ENCODE measurements at regions not wholly inside any gene's neighbourhood (a gene's known extent, or its start where the extent isn't known, plus 50 kb on each side); places are given as distances from the start of the nearest gene placed in this dataset.

DNA sequence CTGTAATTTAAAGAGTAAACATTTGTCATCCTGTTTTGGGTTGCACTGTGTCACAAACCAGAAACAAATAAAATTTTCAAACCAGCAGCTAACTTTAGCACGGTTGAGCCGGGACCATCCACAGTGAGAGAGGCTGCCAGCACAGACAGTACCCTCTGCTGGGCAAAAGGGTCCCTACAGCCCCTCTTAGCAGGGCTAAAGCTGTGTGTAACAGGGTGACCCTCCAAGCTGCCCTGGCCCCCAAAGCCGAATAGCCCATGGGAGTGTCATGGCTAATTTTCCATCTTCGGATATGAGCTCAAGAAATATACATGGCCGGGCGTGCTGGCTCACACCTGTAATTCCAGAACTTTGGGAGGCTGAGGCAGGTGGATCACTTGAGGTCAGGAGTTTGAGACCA lies 157.1 kb upstream of the GRIN2B start:
- TF ChIP-seq CTCF (IDR thresholded peaks at IDR 0.05), result no peak

GRCh38 chr12:14148489-14149270 lies 167.3 kb upstream of the GRIN2B start:
- no peak for ATAC-seq (ENCODE audit: low FRiP score)
- DNase-seq (ENCODE audit: low spot score), result no peak
- TF ChIP-seq CTCF (IDR thresholded peaks at IDR 0.05), result no peak

More for the DNA sequence above, 157.1 kb upstream of the GRIN2B start:
- ATAC-seq (ENCODE audit: low FRiP score) (no peak), DNase-seq (ENCODE audit: low spot score) (no peak)

DNA sequence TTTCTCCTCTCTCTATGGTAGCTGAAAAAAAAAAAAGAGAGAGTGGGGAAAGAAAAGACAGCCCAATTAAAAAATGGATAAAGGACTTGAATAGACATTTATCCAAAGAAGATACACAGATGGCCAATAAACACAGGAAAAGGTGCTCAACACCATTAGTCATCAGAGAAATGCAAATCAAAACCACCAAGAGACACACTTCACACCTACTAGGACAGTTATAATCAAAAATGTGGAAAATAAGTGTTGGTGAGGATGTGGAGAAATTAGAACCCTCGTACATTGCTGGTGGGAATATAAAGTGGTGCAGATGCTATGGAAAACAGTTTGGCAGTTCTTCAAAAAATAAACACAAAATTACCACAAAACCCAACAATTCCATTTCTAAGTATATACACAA lies 172.4 kb upstream of the GRIN2B start:
- ATAC-seq (ENCODE audit: low FRiP score) (no peak), DNase-seq (ENCODE audit: low spot score) (no peak)
- TF ChIP-seq CTCF (IDR thresholded peaks at IDR 0.05), result no peak

GRCh38 chr12:14156606-14157005 lies 175.2 kb upstream of the GRIN2B start:
- TF ChIP-seq CTCF (IDR thresholded peaks at IDR 0.05), result no peak
- ATAC-seq (ENCODE audit: low FRiP score), result no peak
- DNase-seq (ENCODE audit: low spot score), result no peak

DNA sequence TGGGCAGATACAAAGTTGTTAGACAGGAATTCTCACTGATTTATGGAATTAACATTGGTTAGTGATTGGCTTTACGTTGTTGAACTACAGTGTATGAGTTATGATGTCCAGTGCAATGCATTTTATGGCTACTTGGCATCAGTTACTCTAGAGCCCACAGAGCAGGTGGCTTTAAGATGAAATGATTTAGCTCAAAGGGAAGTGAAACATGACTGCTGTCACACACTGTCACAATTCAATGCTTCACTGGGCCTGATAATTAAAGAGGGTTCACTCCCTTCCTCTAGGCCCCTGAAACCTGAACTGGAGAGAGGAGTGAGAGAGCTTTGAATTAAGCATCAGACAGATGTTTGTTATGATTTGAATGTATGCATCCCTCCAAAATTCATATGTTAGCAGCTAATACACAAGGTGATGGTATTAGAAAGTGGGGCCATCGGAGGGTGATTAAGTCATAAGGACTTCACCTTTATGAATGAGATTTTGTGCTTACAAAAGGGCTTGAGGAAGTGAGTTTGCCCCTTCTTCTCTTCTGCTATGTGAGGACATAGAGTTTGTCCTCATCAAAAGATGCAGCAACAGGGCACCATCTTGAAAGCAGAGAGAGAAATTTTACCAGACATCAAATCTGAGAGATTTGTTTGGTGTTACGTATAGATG lies 175.8 kb upstream of the GRIN2B start:
- TF ChIP-seq CTCF (IDR thresholded peaks at IDR 0.05), result no peak
- DNase-seq (ENCODE audit: low spot score), result no peak

DNA sequence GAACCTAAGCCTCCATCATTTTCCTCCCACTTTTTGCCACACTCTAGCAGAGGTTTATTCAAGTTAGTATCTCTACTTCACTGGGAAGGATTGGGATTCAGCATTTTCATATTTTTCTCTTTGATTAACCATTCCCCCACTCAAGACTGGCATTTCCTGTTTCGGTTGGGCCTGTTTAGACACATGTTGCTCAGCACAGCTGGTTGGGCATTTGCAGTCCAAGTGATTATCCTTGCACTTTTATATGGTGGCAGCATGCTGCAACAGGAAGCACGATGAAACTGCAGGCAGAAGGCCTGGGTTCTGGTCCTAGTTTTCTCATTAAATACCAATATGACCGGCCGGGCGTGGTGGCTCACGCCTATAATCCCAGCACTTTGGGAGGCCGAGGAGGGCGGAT lies 182.9 kb upstream of the GRIN2B start:
- no peak for DNase-seq (ENCODE audit: low spot score)
- TF ChIP-seq CTCF (IDR thresholded peaks at IDR 0.05), result no peak
- ATAC-seq (ENCODE audit: low FRiP score), result no peak

More for the DNA sequence above, 175.8 kb upstream of the GRIN2B start:
- ATAC-seq (ENCODE audit: low FRiP score), result no peak

Measured in omental fat pad (tissue), 3 donors.